PC-3 (cell line): ENCODE measurements at regions not wholly inside any gene's neighbourhood (a gene's known extent, or its start where the extent isn't known, plus 50 kb on each side); places are given as distances from the start of the nearest gene placed in this dataset.
A peak's percentile ranks its signal among the peaks of the same experiment; 100 is the strongest.
"Not testable (repeated sequence)": the region's sequence is repeated elsewhere in the genome, so short reads cannot be mapped to it uniquely, and the experiment has no call there.

Experiments
- ATAC-seq: fragments of 200-7000 bp; cut with Tn5 transposase; 2 replicates; pipeline ENCODE4 v1.9.1; 2020; ENCODE audit warnings: mild to moderate bottlenecking, moderate library complexity
- BruUV-seq: library from RNA; stranded (reverse); fragments of 400-500 nt; replicated peaks from 2 replicates; lab custom pipeline; 2021; lab: Mats Ljungman, UMichigan
- CTCF ChIA-PET: fragments of 300-600 bp; sonication (Branson Sonifier 250); formaldehyde crosslinking; loops from one replicate; lab custom pipeline; 2022; ENCODE audit warnings: antibody characterized with exemption; lab: Charles Lee
- POLR2A ChIA-PET: fragments of 300-600 bp; sonication (Branson Sonifier 250); formaldehyde crosslinking; loops from one replicate; lab custom pipeline; 2022; ENCODE audit warnings: antibody characterized with exemption; ENCODE audit not compliant: unreplicated experiment; lab: Charles Lee
- DNase-seq: peaks from one replicate; pipeline ENCODE4 v3.0.0-alpha.2; 2015
- H2AFZ ChIP-seq: fragments of 300-600 bp; sonication (generic); 2 replicates; pipeline ENCODE4 v1.6.0; 2016; ENCODE audit warnings: antibody characterized with exemption, low read length
- H3F3A ChIP-seq: fragments of 300-600 bp; sonication (generic); one replicate; pipeline ENCODE4 v1.6.0; 2017; ENCODE audit warnings: antibody characterized with exemption, low read length, control low read depth, mild to moderate bottlenecking; ENCODE audit not compliant: unreplicated experiment
- H3K27ac ChIP-seq: fragments of 300-600 bp; sonication (generic); 2 replicates; pipeline ENCODE4 v1.5.1; 2016; ENCODE audit warnings: mild to moderate bottlenecking, low read length
- H3K27me3 ChIP-seq: fragments of 300-600 bp; sonication (generic); 2 replicates; pipeline ENCODE4 v1.6.1; 2016; ENCODE audit warnings: low read length, mixed read lengths
- H3K36me3 ChIP-seq: fragments of 300-600 bp; sonication (generic); 2 replicates; pipeline ENCODE4 v1.6.1; 2016; ENCODE audit warnings: low read depth, mixed run types, low read length, mixed read lengths
- H3K4me1 ChIP-seq: fragments of 300-600 bp; sonication (generic); 2 replicates; pipeline ENCODE4 v1.5.1; 2016; ENCODE audit warnings: low read length; ENCODE audit not compliant: insufficient read depth
- H3K4me2 ChIP-seq: fragments of 300-600 bp; sonication (generic); 2 replicates; pipeline ENCODE4 v1.6.0; 2016; ENCODE audit warnings: low read length
- H3K4me3 ChIP-seq: fragments of 300-600 bp; sonication (generic); 2 replicates; pipeline ENCODE4 v1.5.1; 2016; ENCODE audit warnings: mild to moderate bottlenecking, low read length, mixed read lengths
- H3K79me2 ChIP-seq: fragments of 300-600 bp; sonication (generic); 2 replicates; pipeline ENCODE4 v1.6.1; 2017; ENCODE audit warnings: low read length, mixed read lengths
- H3K9ac ChIP-seq: fragments of 300-600 bp; sonication (generic); 2 replicates; pipeline ENCODE4 v1.6.0; 2016; ENCODE audit warnings: mild to moderate bottlenecking, low read length
- H3K9me2 ChIP-seq: fragments of 300-600 bp; sonication (generic); replicated peaks from 2 replicates; pipeline ENCODE4 v1.6.1; 2016; ENCODE audit warnings: mixed run types, low read length, mixed read lengths
- H3K9me3 ChIP-seq: fragments of 300-600 bp; sonication (generic); 2 replicates; pipeline ENCODE4 v1.6.1; 2016; ENCODE audit warnings: low read length, mixed read lengths
- H4K20me1 ChIP-seq: fragments of 300-600 bp; sonication (generic); 2 replicates; pipeline ENCODE4 v1.6.1; 2016; ENCODE audit warnings: low read length, mixed read lengths
- CTCF ChIP-seq: fragments of 300-600 bp; sonication (generic); conservative IDR thresholded peaks from 2 replicates; pipeline ENCODE4 v1.5.1; 2017; ENCODE audit warnings: antibody characterized with exemption, low read depth, mild to moderate bottlenecking, low read length
- EZH2 ChIP-seq: fragments of 300-600 bp; sonication (generic); IDR thresholded peaks from one replicate; pipeline ENCODE4 v1.6.1; 2017; ENCODE audit warnings: antibody characterized with exemption, mild to moderate bottlenecking, low read length; ENCODE audit not compliant: unreplicated experiment
- EZH2phosphoT487 ChIP-seq: fragments of 300-600 bp; sonication (generic); IDR thresholded peaks from 2 replicates; pipeline ENCODE4 v1.6.1; 2018; ENCODE audit warnings: mild to moderate bottlenecking, antibody characterized with exemption, low read length, borderline replicate concordance
- intact Hi-C: fragments of 100-400 bp; cut with micrococcal nuclease; formaldehyde crosslinking; loops from 2 replicates; pipeline ENCODE4 v1.9.0; 2023

GRCh38 chr1:121522061-121522759, 337.4 kb downstream of the SRGAP2C start:
- no peak overlapping the region for H3K4me3 ChIP-seq

GRCh38 chr1:121523112-121523511, 338.3 kb downstream of the SRGAP2C start:
- H3K79me2 ChIP-seq, H3K4me3 ChIP-seq, H3K4me2 ChIP-seq, H4K20me1 ChIP-seq, H2AFZ ChIP-seq, POLR2A ChIA-PET, H3K9me3 ChIP-seq, H3K9me2 ChIP-seq, BruUV-seq, DNase-seq, H3K27me3 ChIP-seq, ATAC-seq, H3K27ac ChIP-seq, CTCF ChIA-PET, H3K4me1 ChIP-seq, intact Hi-C loops, H3K9ac ChIP-seq, H3F3A ChIP-seq, H3K36me3 ChIP-seq: not testable (repeated sequence)

More at GRCh38 chr1:121522061-121522759, 337.4 kb downstream of the SRGAP2C start:
- DNase-seq = no peak
- Histone ChIP-seq H3K4me2 (no peak overlapping the region), H3K9me3 (no peaks in the 10 kb centered on the region), H3K79me2 (no peaks in the 10 kb centered on the region), H3K9ac (no peak overlapping the region), H3K4me1 (peaks cover 7% of the 10 kb centered on the region), H3K9me2 (no peaks in the 10 kb centered on the region), H3K27ac (no peak overlapping the region), H3K36me3 (no peaks in the 10 kb centered on the region), H3F3A (no peaks in the 10 kb centered on the region), H3K27me3 (no peaks in the 10 kb centered on the region), H4K20me1 (no peaks in the 10 kb centered on the region), H2AFZ (no peak overlapping the region)
- ChIA-PET POLR2A (no interaction called here), CTCF (no interaction called here)
- ATAC-seq = no peak
- BruUV-seq = no TSS peak
- intact Hi-C loops = no loop called here
- TF ChIP-seq CTCF (no peak), EZH2 (no peak), EZH2phosphoT487 (no peak)

DNA sequence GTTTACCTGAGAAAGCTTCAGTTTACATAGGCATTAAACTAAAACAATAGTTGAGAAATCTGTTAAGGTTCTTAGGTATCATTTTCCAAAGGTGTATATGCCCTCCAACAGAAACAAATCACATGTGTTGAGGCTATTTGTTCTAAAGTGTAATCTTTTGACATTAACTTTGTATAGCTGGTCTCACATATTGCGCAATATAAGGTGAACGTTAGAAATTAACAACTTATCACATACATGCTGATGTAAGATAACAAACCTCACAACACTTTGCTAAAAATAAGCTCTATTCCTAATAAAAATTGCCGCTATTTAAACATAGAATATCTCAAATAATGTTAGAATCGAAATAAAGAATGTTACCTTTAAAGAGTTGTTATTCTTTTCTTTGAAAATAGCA, 340.6 kb downstream of the SRGAP2C start:
- H3K9me3 ChIP-seq = no peaks in the 10 kb centered on the region
- H3K4me2 ChIP-seq = no peak overlapping the region
- no peaks in the 10 kb centered on the region for H3K4me1 ChIP-seq
- no peak for TF ChIP-seq EZH2
- no peak for TF ChIP-seq EZH2phosphoT487
- no peak for TF ChIP-seq CTCF
- H3K27me3 ChIP-seq = no peaks in the 10 kb centered on the region
- H3K9me2 ChIP-seq = no peaks in the 10 kb centered on the region
- no peaks in the 10 kb centered on the region for H3F3A ChIP-seq
- no peak overlapping the region for H2AFZ ChIP-seq
- no peaks in the 10 kb centered on the region for H3K36me3 ChIP-seq
- no TSS peak for BruUV-seq
- H3K9ac ChIP-seq = no peak overlapping the region
- ATAC-seq (no peak), DNase-seq (no peak)
- H3K4me3 ChIP-seq = no peak overlapping the region
- intact Hi-C loops = no loop called here
- CTCF ChIA-PET = no interaction called here
- H3K27ac ChIP-seq = no peak overlapping the region
- no peaks in the 10 kb centered on the region for H4K20me1 ChIP-seq
- H3K79me2 ChIP-seq = no peaks in the 10 kb centered on the region
- POLR2A ChIA-PET = no interaction called here

DNA sequence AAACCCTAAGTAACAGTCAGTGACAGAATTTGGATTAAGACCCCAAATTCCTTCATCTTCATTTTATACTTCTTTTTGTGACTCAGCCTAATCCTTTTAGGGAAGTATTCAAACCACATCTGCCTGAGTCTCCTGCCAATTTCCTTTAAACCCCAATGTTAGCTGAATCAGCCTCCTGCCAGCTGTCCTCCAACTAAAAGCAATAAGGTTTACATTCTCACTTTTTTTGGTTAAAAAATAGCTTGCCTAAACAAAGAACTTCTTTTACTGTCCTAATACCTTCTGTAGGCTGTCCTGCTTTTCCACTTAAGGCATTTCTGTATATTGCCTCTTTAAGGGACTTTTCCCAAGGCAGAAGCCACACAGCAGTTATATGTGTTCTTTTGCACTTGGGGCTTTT, 344.2 kb downstream of the SRGAP2C start:
- intact Hi-C loops, CTCF ChIA-PET, POLR2A ChIA-PET, H3K4me1 ChIP-seq, H3K4me2 ChIP-seq, H3F3A ChIP-seq, H3K27me3 ChIP-seq, H3K9me2 ChIP-seq, H3K4me3 ChIP-seq, BruUV-seq, DNase-seq, H3K9me3 ChIP-seq, H4K20me1 ChIP-seq, H2AFZ ChIP-seq, H3K27ac ChIP-seq, H3K36me3 ChIP-seq, H3K9ac ChIP-seq, H3K79me2 ChIP-seq: not testable (repeated sequence)
- peak; percentile 29 for ATAC-seq

- ATAC-seq, intact Hi-C loops, DNase-seq, H3K4me2 ChIP-seq, BruUV-seq, H3K27me3 ChIP-seq, H3F3A ChIP-seq, POLR2A ChIA-PET, H3K4me3 ChIP-seq, H4K20me1 ChIP-seq, H3K9me3 ChIP-seq, H3K9ac ChIP-seq, CTCF ChIA-PET, H3K9me2 ChIP-seq, H3K79me2 ChIP-seq, H2AFZ ChIP-seq, H3K4me1 ChIP-seq, H3K27ac ChIP-seq, H3K36me3 ChIP-seq: not testable (repeated sequence)
Observed at GRCh38 chr1:121530026-121530425, 345.3 kb downstream of the SRGAP2C start.
